ENCODE measurements at regions not wholly inside any gene's neighbourhood (a gene's known extent, or its start where the extent isn't known, plus 50 kb on each side); places are given as distances from the start of the nearest gene placed in this dataset.

DNA sequence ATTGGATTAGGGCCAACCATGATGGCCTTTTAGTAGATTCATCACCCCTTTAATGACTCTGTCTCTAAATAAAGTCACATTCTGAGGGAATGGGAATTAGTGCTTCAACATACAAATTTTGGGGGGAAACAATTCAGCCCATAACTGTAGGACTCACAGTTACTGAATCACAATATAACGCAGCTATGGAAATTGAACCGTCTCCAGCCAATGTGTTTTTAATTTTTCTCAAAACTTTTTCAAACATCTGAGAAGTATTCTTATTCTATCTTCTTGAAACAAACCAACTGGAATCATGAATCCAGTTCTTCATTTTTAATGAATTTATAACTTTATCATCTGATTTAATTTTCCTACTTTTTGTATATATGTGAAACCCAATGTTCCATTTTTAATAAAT is 373.1 kb upstream of the SYT4 start:
- no peak for DNase-seq

DNA sequence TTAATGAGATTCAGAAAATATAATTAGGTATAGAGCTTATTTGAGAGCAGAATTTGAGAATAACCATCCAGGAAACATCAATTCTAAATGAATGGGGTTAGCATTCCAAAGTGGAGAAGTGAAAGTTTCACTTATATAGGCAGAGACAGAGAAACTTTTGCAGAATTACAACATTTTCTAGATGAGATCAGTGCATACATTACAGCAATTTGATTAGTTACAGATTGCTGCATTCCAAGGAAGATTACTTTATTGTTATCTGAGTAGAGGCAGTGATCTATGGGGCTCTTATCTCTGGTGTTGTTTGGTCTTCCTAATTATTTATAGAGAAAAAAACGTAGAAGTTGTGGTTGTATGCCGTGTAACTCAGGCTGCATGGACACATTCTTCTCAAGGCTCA is 373.8 kb upstream of the SYT4 start:
- no peak for DNase-seq

DNA sequence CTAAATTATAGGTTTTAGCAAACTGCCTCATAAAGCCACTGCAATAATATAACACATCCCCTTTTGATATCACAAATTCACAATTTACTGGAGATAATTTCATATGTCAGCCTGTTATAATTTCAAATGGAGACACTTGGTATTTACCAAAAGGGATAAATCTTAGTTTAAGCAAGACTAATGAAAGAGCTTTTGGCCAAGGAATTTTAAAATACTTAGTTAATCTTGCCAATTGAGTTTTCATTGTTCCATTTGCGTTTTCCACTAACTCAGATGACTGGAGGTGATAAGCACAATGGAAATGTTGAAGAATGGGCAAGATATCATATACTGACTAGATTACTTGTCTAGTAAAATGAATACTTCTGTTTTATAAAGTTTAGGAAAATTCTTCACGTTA is 379.3 kb upstream of the SYT4 start:
- DNase-seq = no peak

DNA sequence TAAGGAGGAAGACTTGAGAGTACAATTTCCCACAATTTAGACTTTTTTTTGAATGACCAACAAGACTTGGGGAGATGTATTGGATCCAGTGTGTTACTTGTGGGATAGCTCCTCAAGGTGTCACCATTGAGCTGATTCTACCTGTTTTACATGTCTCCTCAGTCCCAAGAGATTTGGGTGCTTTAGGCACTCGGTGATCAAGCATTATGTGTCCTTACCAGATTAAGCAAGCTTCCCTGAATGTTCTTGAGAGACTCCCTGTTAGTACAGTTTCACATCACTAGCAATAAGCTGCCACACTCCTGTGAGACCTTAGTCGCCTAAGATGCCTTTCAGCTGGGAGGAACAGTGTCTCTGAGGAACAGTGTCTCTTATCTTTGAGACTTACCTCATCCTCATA is 384.3 kb upstream of the SYT4 start:
- DNase-seq = peak; percentile 18

DNA sequence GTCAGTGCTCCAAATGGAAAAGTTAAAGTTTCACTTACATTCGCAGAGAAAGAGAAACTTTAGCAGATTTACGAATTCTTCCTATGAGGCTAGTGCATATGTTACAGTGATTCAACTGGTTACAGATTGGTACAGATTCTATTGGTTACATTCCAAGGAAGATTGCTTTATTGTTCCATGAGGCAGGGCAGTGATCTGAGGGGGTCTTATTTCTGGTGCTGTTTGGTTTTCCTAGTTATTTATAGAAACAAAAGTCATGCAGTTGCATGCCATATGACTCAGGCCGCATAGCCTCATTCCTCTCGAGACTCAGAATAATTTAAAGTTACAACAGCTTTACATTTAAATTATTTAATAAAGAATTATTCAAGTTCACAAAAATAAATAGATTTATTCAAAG is 385.4 kb upstream of the SYT4 start:
- DNase-seq = no peak

DNA sequence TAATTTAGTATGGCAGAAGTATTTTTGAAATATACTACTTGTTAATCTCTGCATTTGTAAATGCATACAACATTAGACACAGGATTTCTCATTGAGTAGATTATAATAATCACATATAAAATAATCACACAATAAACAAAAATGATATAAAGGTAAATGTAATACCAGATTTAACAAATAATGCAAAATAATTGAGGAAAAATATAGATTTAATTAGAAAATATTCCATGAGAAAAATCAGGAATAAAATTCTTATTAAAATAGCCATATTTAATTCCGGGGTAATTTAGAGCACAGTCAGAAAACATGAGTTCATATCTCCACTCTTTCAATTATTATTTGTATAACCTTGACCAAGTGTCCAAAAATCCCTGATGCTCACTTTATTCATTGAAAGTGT is 385.9 kb upstream of the SYT4 start:
- DNase-seq = no peak

DNA sequence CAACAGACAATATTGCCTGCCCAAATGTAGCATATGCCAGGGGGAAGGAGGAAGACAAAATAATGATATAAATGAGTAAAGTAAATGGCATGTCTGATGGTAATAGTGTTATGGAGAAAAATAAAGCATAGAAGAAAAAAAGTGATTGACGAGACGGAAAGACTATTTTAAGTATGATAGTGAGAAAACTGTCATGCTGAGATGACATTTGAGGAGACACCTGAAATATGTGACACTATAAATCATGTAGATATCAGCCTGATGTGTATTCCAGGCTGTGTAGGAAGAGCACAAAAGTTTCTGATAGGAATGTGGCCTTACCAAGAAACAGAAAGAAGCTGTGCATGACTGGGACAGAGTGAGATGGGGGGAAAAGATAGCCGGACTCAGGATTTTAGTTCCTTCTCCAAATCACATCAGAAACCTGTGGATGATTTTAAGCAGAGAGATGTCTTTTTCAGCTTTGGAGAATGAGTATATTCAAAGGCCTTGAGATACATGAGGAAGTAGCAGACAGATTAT is 387.3 kb upstream of the SYT4 start:
- DNase-seq = no peak

DNA sequence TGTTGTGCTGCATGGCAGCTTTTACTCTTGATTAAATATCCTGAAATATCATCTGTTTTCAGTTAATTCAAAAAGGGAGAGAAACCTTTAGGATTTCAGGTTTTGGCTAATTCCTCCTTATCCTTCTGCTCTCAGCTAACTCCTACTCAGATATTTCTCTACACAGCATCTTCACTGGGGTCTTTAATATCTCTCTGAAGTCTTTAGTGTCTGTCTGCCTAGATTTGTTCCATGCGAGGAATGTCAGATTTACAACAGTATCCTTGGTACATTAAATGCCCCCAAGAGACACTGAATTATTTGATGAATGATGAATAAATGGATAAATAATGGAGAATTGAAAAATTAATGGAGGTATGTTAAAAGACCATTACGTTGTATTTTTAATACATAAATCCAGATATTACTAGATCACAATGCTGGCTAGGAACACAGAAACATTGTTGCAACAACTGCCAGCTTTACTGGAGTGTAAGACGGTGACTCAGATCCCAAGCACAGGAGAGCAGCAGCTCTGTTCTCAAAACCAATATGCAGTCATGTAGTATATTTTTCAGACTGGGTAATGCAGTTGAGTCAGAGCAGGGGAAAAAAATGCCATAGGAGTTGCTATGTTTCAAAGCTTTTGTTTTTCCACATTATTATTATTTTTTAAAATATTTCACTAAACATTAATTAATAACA is 388.0 kb upstream of the SYT4 start:
- DNase-seq = no peak

DNA sequence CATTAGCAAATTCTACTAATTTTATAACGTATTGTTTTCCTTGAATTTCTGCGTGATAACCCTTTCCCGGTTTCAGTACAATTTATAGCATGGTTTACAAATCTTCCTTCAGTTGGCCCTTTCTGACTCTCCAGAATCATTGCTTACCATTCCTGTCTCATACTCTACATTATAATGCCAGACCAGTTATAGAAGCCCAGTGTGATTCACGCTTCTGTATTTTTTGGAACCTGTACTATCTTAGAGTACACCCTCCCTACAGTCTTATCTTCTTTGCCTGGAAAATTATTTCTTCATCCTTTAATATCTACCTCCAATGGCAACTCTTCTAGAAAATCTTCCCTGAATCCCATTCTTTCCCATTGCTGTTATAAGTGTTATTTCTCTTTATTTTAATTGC is 391.6 kb upstream of the SYT4 start:
- no peak for DNase-seq

DNA sequence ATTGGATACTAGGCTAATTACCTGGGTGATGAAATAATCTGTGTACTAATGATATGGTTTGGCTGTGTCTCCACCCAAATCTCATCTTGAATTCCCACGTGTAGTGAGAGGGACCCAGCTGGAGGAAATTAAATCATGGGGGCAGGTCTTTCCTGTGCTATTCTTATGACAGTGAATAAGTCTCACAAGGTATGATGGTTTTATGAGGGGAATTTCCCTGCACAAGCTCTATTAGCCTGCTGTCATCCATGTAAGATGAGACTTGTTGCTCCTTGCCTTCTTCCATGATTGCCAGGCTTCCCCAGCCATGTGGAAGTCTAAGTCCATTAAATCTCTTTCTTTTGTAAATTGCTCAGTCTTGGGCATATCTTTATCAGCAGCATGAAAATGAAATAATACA is 394.1 kb upstream of the SYT4 start:
- no peak for DNase-seq

DNA sequence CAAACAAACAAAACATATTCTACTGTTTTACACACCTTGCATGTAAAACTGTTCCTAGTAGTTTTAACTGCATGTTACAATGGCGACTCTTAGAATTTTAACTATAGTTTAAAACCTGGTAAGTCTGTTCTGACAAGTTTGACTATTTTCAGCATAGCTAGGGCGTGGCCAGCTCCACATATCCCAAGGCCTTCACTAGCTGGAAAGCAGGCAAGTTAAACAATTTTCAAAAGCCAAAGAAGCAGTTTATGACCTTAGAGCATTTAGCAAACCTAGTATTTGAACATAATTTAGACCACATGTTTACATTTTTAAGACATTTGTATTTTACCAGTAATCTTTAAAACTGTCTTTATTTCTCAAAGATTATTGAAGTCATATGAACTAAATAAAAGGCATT is 402.8 kb upstream of the SYT4 start:
- DNase-seq = no peak

DNA sequence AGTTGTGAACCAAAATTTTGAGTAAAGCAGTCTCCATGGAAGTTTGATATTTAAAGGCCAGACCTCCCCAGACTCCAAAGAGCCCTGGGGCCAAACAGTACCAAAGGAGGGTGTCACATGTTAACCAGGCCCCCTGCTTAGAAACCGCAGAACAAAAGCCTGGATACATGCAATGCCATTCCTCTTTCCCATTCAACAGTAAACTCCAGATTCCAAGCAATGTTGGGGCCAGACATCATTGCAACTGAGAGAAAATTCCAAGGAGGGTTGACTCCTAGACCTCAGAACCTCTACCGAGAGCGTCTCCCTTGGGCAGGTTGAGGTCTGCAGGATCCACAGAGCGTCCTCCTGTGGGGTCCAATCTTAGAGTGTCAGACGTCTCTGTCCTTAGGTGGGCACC is 404.4 kb upstream of the SYT4 start:
- DNase-seq = no peak

DNA sequence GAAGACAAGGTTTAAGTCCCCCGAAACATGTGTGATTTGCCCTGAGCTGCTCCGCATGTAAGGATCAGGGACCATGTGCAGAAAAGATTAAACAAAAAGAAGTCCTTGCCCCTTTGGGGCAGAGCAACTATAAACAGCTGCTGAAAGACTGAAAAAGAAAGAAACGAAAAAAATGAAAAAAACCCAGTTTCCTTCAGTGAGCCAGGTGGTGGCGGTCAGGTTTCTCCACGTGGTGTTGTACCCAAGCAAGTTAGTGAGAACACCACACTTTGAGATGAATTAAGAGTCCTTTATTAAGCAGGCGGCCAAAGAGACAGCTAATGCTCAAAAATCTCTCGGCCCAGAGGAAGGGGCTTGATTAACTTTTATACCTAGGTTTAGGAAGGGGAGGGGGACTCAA is 404.9 kb upstream of the SYT4 start:
- no peak for DNase-seq

DNA sequence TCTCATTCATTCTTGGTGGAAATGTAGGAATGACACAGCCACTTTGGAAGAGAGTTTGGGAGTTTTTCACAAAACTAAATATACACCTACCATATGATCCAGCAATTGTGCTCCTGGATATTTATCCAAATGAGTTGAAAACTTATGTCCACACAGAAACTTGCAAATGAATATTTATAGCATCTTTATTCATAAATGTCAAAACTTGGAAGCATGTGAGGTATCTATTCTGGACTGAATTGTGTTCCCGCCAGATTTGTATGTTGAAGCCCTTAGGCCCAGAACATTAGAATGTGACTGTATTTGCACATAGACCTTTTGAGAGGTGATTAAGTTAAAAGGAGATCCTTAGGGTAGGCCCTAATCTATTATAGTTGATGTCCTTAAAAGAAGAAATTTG is 409.4 kb upstream of the SYT4 start:
- no peak for DNase-seq

DNA sequence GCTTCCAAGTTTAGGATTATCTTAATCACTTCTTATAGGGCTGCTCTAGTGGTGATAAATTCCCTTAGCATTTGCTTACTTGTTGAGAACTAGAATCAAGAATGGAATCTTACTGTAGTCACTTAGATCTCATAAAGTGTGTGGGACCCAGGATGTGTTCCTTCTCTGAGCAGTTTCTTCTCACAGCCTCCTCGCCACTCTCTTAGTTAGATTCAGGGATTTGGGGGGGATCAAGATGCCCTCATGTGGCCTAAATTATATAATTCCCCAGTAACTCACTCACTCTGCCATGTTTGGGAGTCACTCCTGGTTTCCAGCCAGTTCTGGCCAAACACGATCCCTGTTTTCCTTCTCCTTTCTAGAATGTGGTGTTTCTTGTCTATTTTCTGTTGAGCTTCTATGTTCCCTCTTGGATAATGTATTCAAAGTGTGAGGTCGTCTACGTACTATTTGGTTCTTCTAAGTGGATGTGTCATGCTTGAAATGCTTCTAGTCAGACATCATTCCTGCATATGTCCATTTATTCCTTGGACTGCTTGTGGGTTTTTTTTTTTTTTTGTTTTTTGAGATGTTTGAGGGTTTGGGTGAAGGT is 414.9 kb upstream of the SYT4 start:
- DNase-seq = no peak

DNA sequence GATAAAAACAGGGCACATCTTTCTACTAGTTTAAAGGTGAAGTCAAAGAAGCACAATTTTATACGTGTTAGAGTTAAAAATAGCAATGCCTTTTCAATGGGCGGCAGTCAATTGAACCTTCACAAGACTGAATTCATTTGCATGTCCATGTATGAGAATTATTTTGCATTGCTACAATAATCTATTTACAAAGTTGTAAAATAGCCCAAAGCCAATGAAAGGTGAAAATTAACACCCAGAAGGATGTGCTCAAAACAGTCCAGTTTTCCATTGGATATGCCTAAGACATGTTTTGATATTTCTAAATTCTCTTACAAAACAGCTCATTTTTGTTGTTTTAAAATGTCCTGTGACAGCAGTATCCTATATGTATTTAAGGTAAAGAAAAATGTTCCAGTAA is 425.1 kb upstream of the SYT4 start:
- DNase-seq = no peak

DNA sequence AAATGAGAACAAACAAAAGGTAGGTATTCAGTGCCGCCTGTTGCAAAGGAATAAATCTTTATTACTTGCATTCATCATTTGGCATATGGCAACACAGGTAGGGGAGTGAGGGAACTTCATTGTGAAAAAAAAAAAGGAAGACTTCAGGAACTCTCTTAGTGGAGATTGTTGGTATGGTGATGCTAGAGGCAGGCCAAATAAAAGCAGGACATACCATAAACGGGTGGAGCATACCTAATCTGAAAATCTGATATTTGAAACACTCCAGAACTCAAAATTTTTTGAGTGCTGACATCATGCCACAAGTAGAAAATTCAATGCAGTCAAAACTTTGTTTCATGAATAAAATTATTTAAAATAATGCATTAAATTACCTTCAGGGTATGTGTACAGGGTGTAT is 425.8 kb upstream of the SYT4 start:
- no peak for DNase-seq

DNA sequence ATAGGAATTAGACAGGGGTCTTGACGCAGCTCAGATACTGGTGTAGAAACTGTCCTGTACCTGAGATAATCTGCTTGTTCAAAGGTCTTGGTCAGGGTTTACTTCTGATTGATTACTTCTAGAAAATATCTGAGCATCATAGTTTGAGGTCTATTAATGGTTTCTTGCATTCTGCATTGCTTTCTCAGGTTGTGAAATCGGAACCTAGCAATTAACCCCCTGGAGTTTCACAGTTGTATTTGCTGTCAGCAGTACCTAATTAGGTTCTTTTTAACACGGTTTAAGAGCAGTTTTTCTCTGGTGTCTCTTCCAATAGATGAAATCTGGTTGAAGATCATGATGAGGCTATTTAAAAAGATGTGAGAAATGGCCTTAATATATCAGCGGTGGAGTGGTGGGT is 428.6 kb upstream of the SYT4 start:
- DNase-seq = no peak

DNA sequence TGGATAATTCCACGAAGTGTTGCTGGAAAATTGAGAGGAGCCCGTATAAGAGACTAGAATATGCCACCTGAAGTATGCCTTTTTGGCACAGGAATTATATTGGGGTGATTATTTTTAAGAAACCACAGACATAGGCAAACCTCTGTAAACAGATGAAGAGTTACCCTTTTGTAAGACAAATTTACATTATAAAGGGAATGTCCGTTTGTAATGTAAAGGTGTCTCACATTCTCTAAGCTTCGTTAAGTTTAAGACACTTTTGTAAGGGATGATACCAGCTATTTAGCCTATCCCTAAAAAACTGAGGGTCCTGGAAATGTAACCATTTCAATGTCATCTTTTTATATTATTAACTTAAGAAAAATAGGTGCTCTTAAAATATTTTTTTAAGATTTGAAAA is 432.8 kb upstream of the SYT4 start:
- no peak for DNase-seq

DNA sequence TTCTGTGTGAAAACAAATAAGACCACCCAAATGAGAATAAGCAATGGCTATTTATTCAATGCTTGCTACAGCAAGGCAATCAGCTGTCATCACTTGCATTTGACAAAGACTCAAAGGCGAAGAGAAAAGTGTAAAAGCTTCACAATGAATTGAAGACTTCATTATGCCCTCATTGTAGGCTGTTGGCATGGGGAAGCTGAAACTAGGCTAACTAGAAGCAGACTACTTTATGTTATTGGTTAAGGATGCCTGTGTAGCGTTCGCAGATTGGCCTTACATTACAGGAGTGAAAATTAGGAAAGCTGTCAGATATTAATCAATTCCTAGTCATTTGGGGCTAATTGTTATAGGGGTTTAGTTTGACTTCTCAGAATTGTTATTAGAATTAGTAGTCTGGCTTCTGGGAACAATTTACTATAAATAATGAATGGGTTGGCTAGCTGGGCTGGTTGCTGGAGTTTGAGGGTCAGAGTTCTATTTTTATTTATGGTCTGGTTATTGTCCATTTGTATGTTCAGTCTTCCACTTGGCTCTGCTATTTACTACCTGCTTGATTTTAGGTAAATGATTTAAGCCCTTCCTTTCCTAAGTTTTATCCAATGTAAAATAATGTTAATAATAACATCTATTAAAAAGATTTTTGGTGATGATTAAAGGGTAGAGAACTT is 437.2 kb upstream of the SYT4 start:
- no peak for DNase-seq

DNA sequence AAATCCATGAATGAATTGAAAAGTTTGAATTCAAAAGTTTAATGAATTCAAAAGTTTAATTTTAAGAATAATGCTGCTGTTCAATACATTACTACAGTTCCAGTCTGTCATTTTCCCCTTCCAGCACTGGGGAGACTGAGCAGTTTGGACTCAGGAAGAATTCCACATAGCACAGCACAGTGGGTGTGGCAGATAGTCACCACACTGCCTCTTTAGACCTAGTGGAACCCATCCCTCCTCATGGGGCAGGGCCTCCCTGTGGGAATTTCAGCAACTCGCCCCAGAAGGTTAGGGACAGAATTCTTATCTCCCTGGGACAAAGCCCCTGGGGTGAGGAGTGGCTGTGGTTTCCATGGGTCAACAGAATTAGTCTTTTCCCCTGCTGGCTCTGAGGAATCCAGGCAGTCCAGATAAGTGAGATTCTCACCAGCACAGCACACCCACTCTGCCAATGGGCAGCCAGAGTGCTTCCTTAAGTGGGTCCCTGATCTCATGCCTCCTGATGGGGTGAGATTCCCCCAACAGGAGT is 442.0 kb upstream of the SYT4 start:
- DNase-seq = no peak

DNA sequence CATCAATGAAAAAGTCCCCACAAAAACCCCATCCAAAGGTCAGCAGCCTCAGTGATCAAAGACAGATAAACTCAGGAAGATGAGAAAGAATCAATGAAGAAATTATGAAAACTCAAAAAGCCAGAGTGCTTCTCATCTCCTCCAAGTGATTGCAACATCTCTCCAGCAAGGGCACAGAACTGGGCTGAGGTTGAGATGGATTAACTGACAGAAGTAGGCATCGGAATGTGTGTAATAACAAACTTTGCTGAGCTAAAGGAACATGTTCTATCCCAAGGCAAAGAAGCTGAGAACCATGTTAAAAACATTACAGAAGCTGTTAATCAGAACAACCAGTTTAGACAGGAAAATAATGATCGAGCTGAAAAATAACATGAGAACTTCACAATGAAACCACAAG is 442.8 kb upstream of the SYT4 start:
- DNase-seq = no peak

DNA sequence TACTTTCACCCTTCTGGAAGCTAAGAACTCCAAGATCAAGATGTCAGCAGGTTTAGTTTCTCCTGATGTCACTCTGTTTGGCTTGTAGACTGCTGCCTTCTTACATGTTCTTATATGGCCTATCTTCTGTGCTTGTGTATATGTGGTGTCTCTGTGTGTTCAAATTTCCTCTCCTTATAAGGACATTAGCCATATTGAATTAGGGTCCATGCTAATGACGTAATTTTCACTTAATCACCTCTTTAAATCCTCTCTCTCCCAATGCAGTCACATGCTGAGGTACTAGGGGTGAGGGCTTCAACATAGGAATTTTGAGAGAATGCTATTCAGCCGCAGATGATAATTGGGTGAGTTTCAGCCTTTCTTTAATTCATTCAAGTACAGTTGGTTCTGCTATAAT is 458.3 kb upstream of the SYT4 start:
- no peak for DNase-seq
